Gastroesophageal sphincter (tissue), 4 donors: ENCODE measurements at regions not wholly inside any gene's neighbourhood (a gene's known extent, or its start where the extent isn't known, plus 50 kb on each side); places are given as distances from the start of the nearest gene placed in this dataset.

Experiments used
- ATAC-seq: fragments of 150-250 bp; one replicate; pipeline ENCODE4 v1.9.1; 2016; ENCODE audit warnings: mild to moderate bottlenecking, moderate library complexity
- H3K27ac ChIP-seq, 4 donors: fragments of 200-600 bp; sonication (generic) in 3 of 4; 1 replicate in 3 of 4; 2 replicates in 1 of 4; pipeline ENCODE4 v1.5.1; 2016 to 2019
- H3K27me3 ChIP-seq: fragments of 200-600 bp; sonication (generic); one replicate; pipeline ENCODE4 v1.5.1; 2019
- H3K36me3 ChIP-seq, 2 donors: fragments of 200-600 bp; sonication (generic); one replicate each; pipeline ENCODE4 v1.5.1; 2019; ENCODE audit warnings: control low read depth in 1 of 2
- H3K4me1 ChIP-seq, 3 donors: fragments of 200-600 bp; sonication (generic); 1 replicate in 2 of 3; 2 replicates in 1 of 3; pipeline ENCODE4 v1.5.1; 2016 to 2019; ENCODE audit warnings: control low read depth in 2 of 3
- H3K4me3 ChIP-seq, 2 donors: fragments of 200-600 bp; sonication (generic); one replicate each; pipeline ENCODE4 v1.5.1; 2019; ENCODE audit warnings: mild to moderate bottlenecking in 1 of 2, moderate library complexity in 1 of 2
- H3K9me3 ChIP-seq, 3 donors: fragments of 200-600 bp; sonication (generic); one replicate each; pipeline ENCODE4 v1.5.1; 2017 to 2019; ENCODE audit warnings: control low read depth in 2 of 3
- CTCF ChIP-seq, 4 experiments: fragments of 200-600 bp in 2 of 4; fragments of 450-650 bp in 2 of 4; sonication (generic) in 1 of 4; IDR thresholded peaks; one replicate each; pipeline ENCODE4 v1.5.1; 2017 to 2019; ENCODE audit warnings: antibody characterized with exemption in 4 of 4, mild to moderate bottlenecking in 2 of 4, moderate library complexity in 2 of 4
- EP300 ChIP-seq: sonication (generic); formaldehyde crosslinking; IDR thresholded peaks from one replicate; pipeline ENCODE4 v1.6.1; 2017; ENCODE audit warnings: antibody characterized with exemption, mild to moderate bottlenecking
- POLR2A ChIP-seq, 2 donors: fragments of 450-650 bp; IDR thresholded peaks; one replicate each; pipeline ENCODE4 v1.6.1; 2017; ENCODE audit warnings: antibody characterized with exemption in 2 of 2, mild to moderate bottlenecking in 2 of 2, moderate library complexity in 1 of 2
- POLR2AphosphoS5 ChIP-seq: sonication (generic); formaldehyde crosslinking; IDR thresholded peaks from one replicate; pipeline ENCODE4 v1.6.1; 2017; ENCODE audit warnings: antibody characterized with exemption
- WGBS, 2 donors: methylation state at CpG; one replicate each; pipeline ENCODE4 v1.1.5; 2018; ENCODE audit warnings: low coverage in 1 of 2; 5-methylcytosine and 5-hydroxymethylcytosine counted together

DNA sequence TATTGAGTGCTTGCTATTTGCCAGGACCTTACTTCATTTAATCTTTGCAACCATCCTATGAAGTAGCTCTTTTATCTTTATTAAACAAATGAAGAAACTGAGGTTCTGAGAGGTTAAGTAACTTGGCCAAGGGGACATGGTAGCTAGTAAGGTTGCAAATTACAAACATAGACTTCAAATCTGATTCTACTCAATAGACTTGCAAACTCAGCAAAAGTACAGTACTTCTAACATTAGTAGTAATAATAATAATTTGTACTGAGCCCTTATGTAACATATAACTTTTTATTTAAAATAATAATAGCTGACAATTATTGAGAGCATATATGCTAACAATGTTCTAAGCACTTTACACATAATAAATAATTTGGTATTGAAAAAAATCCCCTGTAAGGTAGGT is 255.7 kb upstream of the ATP5MC3 start:
- no peak for ATAC-seq
- Histone ChIP-seq H3K27ac (no peak overlapping the region), H3K4me1 (no peaks in the 10 kb centered on the region), H3K9me3 (no peaks in the 10 kb centered on the region), H3K36me3 (no peaks in the 10 kb centered on the region), H3K27me3 (peaks cover 9% of the 10 kb centered on the region), H3K4me3 (no peak overlapping the region)
- TF ChIP-seq POLR2AphosphoS5 (no peak), CTCF (IDR thresholded peaks at IDR 0.05) (no peak), EP300 (no peak), POLR2A (IDR thresholded peaks at IDR 0.05) (no peak)

DNA sequence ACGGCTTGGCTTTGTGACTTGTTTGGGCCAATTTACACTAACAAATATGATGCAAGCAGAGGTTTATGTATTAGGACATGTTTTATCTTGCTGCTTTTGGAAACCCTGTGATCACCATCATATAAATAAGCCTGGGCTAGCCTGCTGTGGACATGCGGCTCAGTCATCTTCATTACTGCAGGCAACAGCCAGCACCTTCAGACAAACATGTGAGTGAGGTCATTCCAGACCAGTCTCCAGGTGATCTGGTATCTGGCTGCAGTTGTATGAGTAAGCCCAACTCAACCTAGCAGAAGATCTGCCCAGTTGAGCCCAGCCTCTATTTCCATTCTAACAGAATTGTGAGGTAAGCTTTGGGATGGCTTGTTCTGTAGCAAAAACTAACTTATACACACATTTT is 254.6 kb upstream of the ATP5MC3 start:
- H3K4me1 ChIP-seq: no peaks in the 10 kb centered on the region
- TF ChIP-seq EP300 (no peak), CTCF (IDR thresholded peaks at IDR 0.05) (no peak), POLR2AphosphoS5 (no peak), POLR2A (IDR thresholded peaks at IDR 0.05) (no peak)
- WGBS, 2 donors: 84 to 100% methylated on average over 2 of the region's 2 CpGs
- H3K4me3 ChIP-seq: no peak overlapping the region
- no peaks in the 10 kb centered on the region for H3K36me3 ChIP-seq
- H3K27ac ChIP-seq: no peak overlapping the region
- no peak for ATAC-seq
- peaks cover under 1% of the 10 kb centered on the region for H3K27me3 ChIP-seq
- no peaks in the 10 kb centered on the region for H3K9me3 ChIP-seq

DNA sequence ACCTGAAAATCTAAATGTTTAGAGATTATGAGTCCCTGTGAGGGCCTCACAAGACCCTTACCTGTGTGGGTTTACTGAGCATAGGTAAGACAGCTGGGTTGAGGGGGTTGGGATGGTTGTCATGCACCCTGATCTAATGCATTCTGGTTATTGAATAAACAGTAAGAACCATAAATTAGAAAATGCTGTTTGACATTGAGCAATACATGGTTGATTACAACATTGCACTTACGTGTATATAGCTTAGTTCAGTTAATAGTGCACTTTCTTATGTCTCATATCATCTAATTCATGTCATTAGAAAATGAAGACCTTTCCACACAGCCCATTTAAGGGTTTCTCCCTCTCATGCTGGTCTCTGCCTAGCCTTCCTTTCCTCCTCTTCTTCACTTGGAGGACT is 253.5 kb upstream of the ATP5MC3 start:
- Histone ChIP-seq H3K4me1 (no peaks in the 10 kb centered on the region), H3K27me3 (peaks cover 3% of the 10 kb centered on the region), H3K36me3 (no peaks in the 10 kb centered on the region), H3K9me3 (peaks cover 0 to 6% (median 0%) of the 10 kb centered on the region in 3 donors), H3K4me3 (no peak overlapping the region), H3K27ac (no peak overlapping the region)
- no peak for ATAC-seq
- TF ChIP-seq EP300 (no peak), CTCF (IDR thresholded peaks at IDR 0.05) (no peak), POLR2AphosphoS5 (no peak), POLR2A (IDR thresholded peaks at IDR 0.05) (no peak)
- 50 to 63% methylated on average over 1 of the region's 1 CpG for WGBS, 2 donors

DNA sequence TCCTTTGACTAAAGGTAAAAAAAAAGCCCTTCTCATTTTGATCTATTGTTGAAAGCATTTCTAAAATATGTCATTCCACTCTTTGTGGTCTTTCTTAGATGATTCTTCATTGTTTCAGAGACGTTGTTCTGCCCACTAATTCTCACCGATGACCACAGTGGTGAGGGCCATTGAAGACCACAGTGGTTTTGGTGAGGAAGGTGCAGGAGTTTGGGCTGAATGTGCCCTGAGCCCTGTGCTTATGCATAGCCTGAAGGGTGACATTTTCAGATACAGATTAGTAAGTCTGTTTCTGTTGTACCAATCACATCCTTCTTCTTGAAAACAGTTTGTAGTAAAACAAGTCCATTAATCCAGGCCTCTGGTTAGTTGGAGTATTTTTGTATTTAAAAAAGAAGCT is 251.3 kb upstream of the ATP5MC3 start:
- ATAC-seq: no peak
- Histone ChIP-seq H3K27ac (no peak overlapping the region), H3K9me3 (peaks cover 0 to 18% (median 0%) of the 10 kb centered on the region in 3 donors), H3K4me3 (no peak overlapping the region), H3K36me3 (no peaks in the 10 kb centered on the region), H3K27me3 (peaks cover 3% of the 10 kb centered on the region), H3K4me1 (no peaks in the 10 kb centered on the region)
- TF ChIP-seq EP300 (no peak), POLR2AphosphoS5 (no peak), CTCF (IDR thresholded peaks at IDR 0.05) (no peak), POLR2A (IDR thresholded peaks at IDR 0.05) (no peak)
- 90 to 100% methylated on average over 2 of the region's 2 CpGs for WGBS, 2 donors

DNA sequence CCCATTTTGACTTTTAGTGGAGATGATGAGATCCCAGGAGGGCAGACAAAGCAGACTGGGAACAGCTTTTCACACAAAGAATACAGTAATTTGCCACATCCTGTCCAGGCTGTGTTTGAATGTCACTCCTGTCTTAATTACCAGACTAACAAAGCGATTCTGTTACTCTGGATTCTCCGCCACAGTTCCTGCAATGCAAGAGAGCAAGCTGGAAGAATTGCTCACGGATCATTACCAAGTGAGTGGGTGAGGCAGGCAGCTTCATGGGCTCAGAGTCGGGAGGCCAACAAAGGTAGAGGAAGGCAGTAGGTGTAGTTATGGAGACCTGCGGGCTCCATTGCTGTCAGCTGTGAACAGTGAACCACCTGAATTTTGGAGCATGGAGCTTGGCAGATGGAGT is 250.5 kb upstream of the ATP5MC3 start:
- no peaks in the 10 kb centered on the region for H3K36me3 ChIP-seq
- peaks cover 3% of the 10 kb centered on the region for H3K27me3 ChIP-seq
- H3K27ac ChIP-seq: no peak overlapping the region
- no peak for ATAC-seq
- no peak overlapping the region for H3K4me3 ChIP-seq
- no peak for TF ChIP-seq CTCF (IDR thresholded peaks at IDR 0.05)
- no peak for TF ChIP-seq POLR2A (IDR thresholded peaks at IDR 0.05)
- no peak for TF ChIP-seq POLR2AphosphoS5
- no peak for TF ChIP-seq EP300
- H3K9me3 ChIP-seq: peaks cover 0 to 18% (median 0%) of the 10 kb centered on the region in 3 donors
- H3K4me1 ChIP-seq: no peaks in the 10 kb centered on the region
- 20 to 66% methylated on average over 1 to 4 of the region's 5 CpGs for WGBS, 2 donors
